OCI-LY7 (cell line): ENCODE measurements at regions not wholly inside any gene's neighbourhood (a gene's known extent, or its start where the extent isn't known, plus 50 kb on each side); places are given as distances from the start of the nearest gene placed in this dataset.

Source experiments
- CTCF ChIP-seq: fragments of 200-600 bp; sonication (generic); conservative IDR thresholded peaks from 2 replicates; pipeline ENCODE4 v1.5.1; 2014; ENCODE audit warnings: mild to moderate bottlenecking, antibody characterized with exemption, low read length, moderate library complexity, mixed read lengths
- EZH2phosphoT487 ChIP-seq: fragments of 200-600 bp; sonication (generic); IDR thresholded peaks from 2 replicates; pipeline ENCODE4 v1.6.1; 2018; ENCODE audit warnings: low read depth, borderline replicate concordance, mild to moderate bottlenecking, mixed run types, antibody characterized with exemption, low read length, moderate library complexity, mixed read lengths

GRCh38 chr12:84596266-84596665 is 316.3 kb downstream of the SLC6A15 start:
- TF ChIP-seq CTCF (no peak), EZH2phosphoT487 (no peak)
